Upper lobe of left lung (tissue), 4 donors: ENCODE measurements at regions not wholly inside any gene's neighbourhood (a gene's known extent, or its start where the extent isn't known, plus 50 kb on each side); places are given as distances from the start of the nearest gene placed in this dataset.

Experiments used
- EP300 ChIP-seq, 4 donors: sonication (generic); formaldehyde crosslinking; IDR thresholded peaks; one replicate each; pipeline ENCODE4 v1.5.1; 2017; ENCODE audit warnings: antibody characterized with exemption in 4 of 4, control low read depth in 2 of 4
- POLR2AphosphoS5 ChIP-seq, 2 donors: sonication (generic); formaldehyde crosslinking; IDR thresholded peaks; one replicate each; pipeline ENCODE4 v1.5.1; 2017; ENCODE audit warnings: antibody characterized with exemption in 2 of 2

DNA sequence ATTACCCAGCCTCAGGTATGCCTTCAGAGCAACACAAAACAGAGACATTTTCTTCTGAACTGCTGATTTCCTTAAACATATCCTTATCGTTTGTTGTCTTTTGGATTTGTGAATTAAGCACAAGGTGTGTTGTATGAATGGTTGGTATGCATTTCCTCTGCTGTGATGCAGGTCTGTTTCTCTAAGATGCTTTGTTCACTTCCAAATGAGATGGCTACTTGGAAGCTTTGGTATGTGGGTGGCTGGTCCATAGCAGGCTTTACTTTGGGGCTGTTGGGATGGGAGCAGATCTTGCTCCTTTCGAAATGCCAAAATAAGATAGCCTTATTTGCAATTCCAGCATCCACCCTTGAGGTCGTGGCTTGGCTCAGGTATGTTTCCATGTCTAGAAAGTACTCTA lies 257.2 kb downstream of the INSIG2 start:
- TF ChIP-seq EP300 (IDR thresholded peaks at IDR 0.05) (no peak), POLR2AphosphoS5 (IDR thresholded peaks at IDR 0.05) (no peak)
